Mucosa of descending colon (tissue), 3 donors: ENCODE measurements at regions not wholly inside any gene's neighbourhood (a gene's known extent, or its start where the extent isn't known, plus 50 kb on each side); places are given as distances from the start of the nearest gene placed in this dataset.
"Not testable (repeated sequence)": the region's sequence is repeated elsewhere in the genome, so short reads cannot be mapped to it uniquely, and the experiment has no call there.

Experiments
- ATAC-seq: fragments of 200-7000 bp; cut with Tn5 transposase; one replicate; pipeline ENCODE4 v1.9.1; 2020; ENCODE audit warnings: mild to moderate bottlenecking, moderate library complexity
- DNase-seq, 3 donors: peaks; one replicate each; pipeline ENCODE4 v3.0.0-alpha.2; 2020
- H3K36me3 ChIP-seq: fragments of 200-600 bp; one replicate; pipeline ENCODE4 v1.8.0; 2021; ENCODE audit warnings: low read depth, mild to moderate bottlenecking
- H3K4me1 ChIP-seq: fragments of 200-600 bp; one replicate; pipeline ENCODE4 v1.8.0; 2021; ENCODE audit warnings: low read depth, mild to moderate bottlenecking
- H3K4me3 ChIP-seq: fragments of 200-600 bp; one replicate; pipeline ENCODE4 v1.8.0; 2021; ENCODE audit warnings: mild to moderate bottlenecking
- H3K9me3 ChIP-seq: fragments of 200-600 bp; one replicate; pipeline ENCODE4 v1.8.0; 2021; ENCODE audit warnings: mild to moderate bottlenecking
- intact Hi-C, 2 donors: fragments of 100-400 bp; cut with DNase I in 1 of 2; cut with micrococcal nuclease in 1 of 2; formaldehyde crosslinking; loops; one replicate each; pipeline versions ENCODE4 v1.11.0 to v1.11.1; 2022; cut with DNase I, micrococcal nuclease
- TF ChIP-seq, protein P1 (sequence below): fragments of 200-600 bp; IDR thresholded peaks from one replicate; pipeline ENCODE4 v1.8.0; 2022; ENCODE audit warnings: antibody characterized with exemption, mild to moderate bottlenecking
- donor health status: DM: no; HTN: no; CAD: no; lungs with moderate emphysema.
- donor health status: DM: no; HTN: no; CAD: no.
- donor health status: DM: no; HTN: yes; CAD: no.

DNA sequence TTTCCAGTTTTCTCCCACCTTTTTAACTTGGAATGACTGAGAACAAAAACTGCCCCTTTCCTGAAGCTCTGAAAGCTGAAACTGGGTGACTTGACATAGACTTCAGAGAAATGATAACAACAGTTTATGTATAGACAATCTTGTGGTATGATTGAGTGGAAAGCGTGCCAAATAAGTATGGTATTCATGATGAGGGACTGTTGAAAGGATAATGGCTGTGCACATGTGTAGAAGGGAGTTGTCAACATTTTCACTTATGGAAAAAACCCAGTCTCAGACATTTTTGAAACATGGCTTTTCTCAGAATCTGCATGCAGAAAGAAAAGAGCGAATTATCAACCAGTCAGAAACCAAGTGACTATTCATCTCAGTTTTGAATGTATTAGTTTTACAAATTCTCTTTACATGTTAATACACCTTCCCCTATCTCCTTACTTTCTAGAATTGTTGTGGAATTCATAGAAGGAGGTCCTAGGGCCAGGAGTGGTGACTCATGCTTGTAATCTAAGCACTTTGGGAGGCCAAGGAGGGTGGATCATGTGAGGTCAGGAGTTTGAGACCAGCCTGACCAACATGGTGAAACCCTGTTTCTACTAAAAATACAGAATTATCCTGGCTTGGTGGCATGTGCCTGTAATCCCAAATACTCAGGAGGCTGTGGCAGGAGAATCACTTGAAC lies 261.2 kb downstream of the S1PR1 start:
- Histone ChIP-seq H3K36me3 (no peaks in the 10 kb centered on the region), H3K4me3 (no peak overlapping the region), H3K4me1 (no peaks in the 10 kb centered on the region), H3K9me3 (no peaks in the 10 kb centered on the region)
- DNase-seq: no peak
- TF ChIP-seq, protein P1, sequence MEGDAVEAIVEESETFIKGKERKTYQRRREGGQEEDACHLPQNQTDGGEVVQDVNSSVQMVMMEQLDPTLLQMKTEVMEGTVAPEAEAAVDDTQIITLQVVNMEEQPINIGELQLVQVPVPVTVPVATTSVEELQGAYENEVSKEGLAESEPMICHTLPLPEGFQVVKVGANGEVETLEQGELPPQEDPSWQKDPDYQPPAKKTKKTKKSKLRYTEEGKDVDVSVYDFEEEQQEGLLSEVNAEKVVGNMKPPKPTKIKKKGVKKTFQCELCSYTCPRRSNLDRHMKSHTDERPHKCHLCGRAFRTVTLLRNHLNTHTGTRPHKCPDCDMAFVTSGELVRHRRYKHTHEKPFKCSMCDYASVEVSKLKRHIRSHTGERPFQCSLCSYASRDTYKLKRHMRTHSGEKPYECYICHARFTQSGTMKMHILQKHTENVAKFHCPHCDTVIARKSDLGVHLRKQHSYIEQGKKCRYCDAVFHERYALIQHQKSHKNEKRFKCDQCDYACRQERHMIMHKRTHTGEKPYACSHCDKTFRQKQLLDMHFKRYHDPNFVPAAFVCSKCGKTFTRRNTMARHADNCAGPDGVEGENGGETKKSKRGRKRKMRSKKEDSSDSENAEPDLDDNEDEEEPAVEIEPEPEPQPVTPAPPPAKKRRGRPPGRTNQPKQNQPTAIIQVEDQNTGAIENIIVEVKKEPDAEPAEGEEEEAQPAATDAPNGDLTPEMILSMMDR: no peak
- ATAC-seq: no peak
- intact Hi-C loops: no loop called here

DNA sequence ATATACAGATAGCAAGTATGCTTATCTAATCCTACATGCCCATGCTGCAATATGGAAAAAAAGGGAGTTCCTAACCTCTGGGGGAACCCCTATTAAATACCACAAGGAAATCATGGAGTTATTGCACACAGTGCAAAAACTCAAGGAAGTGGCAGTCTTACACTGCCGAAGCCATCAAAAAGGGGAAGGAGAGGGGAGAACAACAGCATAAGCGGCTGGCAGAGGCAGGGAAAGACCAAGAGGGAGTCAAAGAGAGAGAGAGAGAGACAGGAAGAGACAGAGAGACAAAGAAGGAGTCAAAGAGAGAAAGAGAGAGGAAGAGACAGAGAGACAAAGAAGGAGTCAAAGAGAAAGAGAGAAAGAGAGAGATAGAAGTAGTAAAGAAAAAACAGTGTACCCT lies 267.3 kb downstream of the S1PR1 start:
- H3K4me3 ChIP-seq, intact Hi-C loops, ATAC-seq, H3K9me3 ChIP-seq, DNase-seq, H3K4me1 ChIP-seq, H3K36me3 ChIP-seq: not testable (repeated sequence)

GRCh38 chr1:101505240-101505639 lies 268.4 kb downstream of the S1PR1 start:
- H3K9me3 ChIP-seq, H3K36me3 ChIP-seq, H3K4me1 ChIP-seq, intact Hi-C loops, ATAC-seq, DNase-seq, H3K4me3 ChIP-seq: not testable (repeated sequence)

DNA sequence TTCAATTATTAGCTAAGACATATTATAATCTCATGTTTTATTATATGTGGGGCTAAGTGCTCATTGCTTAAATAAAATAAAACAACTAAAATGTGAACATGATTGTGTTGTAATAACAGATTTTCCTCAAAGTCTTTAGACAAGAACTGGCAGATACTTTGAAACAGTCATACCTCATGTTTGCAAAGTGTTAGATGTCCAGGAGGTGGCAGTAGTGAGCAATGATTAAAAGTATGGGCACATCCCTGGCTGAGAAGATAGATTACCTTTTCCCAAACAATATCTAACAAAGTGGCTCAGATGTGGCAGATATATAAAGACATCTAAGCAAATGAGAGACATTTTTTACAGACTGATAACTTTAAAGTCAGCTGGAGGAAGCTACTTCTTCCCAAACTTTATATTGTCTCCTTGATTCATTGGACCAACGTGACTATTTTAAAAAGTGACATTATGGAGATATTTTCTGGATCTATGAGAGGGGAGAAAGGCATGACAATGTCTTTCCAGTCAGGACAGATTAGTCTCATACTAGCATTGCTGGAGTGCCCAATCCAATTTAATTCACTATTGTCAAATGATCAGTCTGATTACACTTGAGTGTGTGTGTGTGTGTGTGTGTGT lies 269.8 kb downstream of the S1PR1 start:
- peak in 1 of 3 donors; percentile 74 for DNase-seq
- Histone ChIP-seq H3K9me3 (no peaks in the 10 kb centered on the region), H3K36me3 (no peaks in the 10 kb centered on the region), H3K4me3 (no peak overlapping the region), H3K4me1 (no peaks in the 10 kb centered on the region)
- ATAC-seq: peak; percentile 74
- intact Hi-C loops: no loop called here
- TF ChIP-seq, protein P1: peak; percentile 29

- ATAC-seq (no peak), DNase-seq (no peak)
- Histone ChIP-seq H3K36me3 (no peaks in the 10 kb centered on the region), H3K4me3 (no peak overlapping the region), H3K9me3 (no peaks in the 10 kb centered on the region), H3K4me1 (no peaks in the 10 kb centered on the region)
- TF ChIP-seq, protein P1: no peak
- intact Hi-C loops: no loop called here
Measured at GRCh38 chr1:101507547-101507971, 270.7 kb downstream of the S1PR1 start.

DNA sequence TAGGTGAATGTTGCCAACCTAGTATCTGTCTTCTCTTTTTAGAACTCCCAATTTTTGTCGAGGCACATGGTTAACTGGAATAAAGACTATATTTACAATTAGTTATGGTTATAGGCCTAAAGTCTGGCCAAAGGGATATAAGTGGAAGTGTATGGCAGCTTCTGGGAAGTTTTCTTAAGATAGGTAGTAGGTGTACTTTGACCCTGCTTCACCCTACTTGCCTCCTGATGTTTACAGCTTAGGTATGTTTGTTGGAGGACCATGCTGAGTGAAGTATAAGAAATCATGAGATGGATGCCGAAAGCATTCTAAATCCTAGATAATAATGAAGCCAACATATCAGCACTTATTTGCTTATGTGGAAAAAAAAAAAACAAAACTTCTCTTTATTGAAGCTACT lies 272.1 kb downstream of the S1PR1 start:
- ATAC-seq: peak; percentile 71
- no peak overlapping the region for H3K4me3 ChIP-seq
- H3K4me1 ChIP-seq: no peaks in the 10 kb centered on the region
- H3K9me3 ChIP-seq: no peaks in the 10 kb centered on the region
- TF ChIP-seq, protein P1: no peak
- intact Hi-C loops: no loop called here
- DNase-seq: no peak
- no peaks in the 10 kb centered on the region for H3K36me3 ChIP-seq
